ENCODE measurements at regions not wholly inside any gene's neighbourhood (a gene's known extent, or its start where the extent isn't known, plus 50 kb on each side); places are given as distances from the start of the nearest gene placed in this dataset.
"Not testable (repeated sequence)": the region's sequence is repeated elsewhere in the genome, so short reads cannot be mapped to it uniquely, and the experiment has no call there.

DNA sequence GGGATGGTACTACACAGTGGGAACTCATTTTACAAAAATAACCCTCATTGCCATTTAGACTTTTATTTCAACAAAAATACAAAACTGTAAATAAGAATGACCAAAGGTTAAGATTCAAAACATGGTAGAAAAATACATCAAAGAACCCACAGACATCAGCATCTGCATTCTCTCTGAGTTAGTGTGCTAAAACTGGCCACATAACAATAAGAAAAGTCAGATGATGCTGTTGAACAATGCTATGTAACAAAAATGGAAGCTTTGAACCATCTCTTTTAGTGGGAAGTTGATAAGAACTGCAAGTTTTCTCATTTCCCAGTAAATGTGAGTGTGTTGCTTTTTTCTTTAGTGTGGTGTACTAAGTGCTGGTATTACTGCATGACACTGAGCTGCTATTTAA is 888.4 kb upstream of the EPHA5 start:
- no peak for DNase-seq (ENCODE audit: low read depth, low spot score)

DNA sequence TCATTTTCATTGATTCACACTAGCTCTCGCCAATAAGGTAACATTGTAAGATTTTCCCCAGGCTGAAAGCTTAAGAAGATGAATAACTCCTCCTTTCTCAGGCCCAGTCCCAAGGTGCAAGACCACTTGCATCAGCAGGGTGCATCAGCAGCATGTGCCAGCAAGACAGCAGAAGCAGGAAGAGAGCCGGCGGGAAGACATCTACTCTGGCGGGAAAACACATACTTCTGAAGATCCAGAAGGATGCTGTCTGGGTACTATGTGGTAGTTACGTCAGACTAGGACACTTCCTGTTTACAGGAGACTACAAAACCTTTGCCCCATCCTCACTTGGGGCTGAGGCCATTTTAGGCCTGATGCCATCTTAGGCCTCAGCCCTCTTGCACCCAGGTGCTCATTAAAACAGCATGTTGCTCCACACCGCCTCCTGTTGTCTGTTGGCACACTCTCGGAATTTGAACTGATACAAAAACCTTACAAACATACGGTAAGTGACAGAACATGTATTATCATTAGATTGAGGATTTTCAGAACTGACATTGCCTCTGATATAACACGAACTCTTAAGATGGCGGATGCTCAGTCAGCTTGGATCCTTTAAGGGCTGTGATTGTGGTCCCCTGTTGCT is 886.5 kb upstream of the EPHA5 start:
- DNase-seq (ENCODE audit: low read depth, low spot score): no peak

DNA sequence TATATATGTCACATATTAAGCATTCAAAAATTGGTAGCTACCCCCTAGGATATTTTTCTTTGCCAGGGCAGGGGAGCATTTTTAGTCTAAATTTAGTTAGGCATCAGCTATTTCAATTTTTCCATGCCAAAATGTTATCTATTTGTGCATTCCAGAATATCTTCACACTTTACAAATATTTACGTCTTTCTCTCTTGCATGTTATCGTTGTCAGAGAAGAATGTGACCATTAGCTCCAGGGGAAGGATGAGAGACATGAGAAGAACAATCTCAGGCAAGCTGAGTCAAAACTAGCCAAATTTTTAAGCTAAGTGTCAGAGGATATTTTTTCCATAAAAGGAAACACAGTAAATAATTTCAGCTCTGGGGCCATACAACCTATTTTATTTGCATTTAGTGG is 885.0 kb upstream of the EPHA5 start:
- no peak for DNase-seq (ENCODE audit: low read depth, low spot score)

DNA sequence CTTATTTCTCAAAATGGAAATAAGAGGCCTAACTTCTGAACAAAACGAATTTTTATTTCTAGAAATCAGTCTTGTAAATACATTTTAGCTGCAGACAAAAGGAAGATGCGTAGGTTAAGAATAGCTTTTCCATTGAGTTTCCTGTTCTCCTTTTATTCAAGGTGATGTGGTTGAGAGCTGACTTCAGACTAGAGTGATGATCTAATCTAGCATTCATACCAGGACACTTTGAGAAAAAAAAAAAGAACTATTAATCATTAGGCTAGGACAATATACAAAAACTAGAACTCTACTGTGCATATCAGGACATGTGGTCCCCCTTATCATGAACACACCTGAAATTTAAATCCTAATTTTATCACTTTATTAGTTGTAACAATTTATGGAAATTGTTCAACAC is 884.5 kb upstream of the EPHA5 start:
- DNase-seq (ENCODE audit: low read depth, low spot score): no peak

DNA sequence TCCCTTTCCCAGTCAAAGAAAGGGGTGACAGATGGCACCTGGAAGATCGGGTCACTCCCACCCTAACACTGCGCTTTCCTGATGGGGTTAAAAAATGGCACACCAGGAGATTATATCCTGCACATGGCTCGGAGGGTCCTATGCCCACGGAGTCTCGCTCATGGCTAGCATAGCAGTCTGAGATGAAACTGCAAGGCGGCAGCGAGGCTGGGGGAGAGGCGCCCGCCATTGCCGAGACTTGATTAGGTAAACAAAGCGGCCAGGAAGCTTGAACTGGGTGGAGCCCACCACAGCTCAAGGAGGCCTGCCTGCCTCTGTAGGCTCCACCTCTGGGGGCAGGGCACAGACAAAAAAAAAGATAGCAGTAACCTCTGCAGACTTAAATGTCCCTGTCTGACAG is 875.0 kb upstream of the EPHA5 start:
- DNase-seq (ENCODE audit: low read depth, low spot score): not testable (repeated sequence)

DNA sequence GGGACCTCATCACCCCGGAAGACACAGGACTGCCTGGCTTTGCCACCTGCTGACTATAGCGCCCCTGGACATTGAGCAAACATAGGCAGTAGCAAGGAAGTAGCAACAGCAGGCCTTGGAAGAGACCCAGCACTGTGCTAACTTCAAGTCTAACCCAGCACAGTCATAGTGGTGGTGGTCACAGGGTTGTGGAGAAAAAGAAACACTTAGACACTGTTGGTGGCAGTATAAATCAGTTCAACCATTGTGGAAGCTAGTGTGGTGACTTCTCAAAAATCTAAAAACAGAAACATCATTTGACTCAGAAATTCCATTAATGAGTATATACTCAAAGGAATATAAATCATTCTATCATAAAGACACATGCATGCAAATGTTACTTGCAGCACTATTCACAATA is 874.0 kb upstream of the EPHA5 start:
- DNase-seq (ENCODE audit: low read depth, low spot score): no peak

DNA sequence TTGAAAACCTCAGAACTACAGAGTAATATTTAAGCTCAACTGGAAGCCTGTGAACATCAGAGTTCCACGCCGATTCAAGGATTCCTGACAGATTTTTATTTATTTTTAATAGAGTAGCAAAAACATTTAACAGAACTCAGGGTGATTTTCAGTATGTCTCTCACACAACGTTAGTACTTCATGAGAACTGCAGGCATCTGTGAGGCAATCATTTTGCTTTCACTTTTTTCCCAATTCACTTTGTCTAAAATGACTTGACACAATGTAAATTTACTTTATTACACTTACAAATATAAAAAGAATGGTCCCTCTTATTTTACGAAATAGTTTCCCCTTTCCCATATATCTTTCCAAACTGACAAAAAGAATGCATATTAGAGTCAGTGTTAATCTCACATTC is 869.5 kb upstream of the EPHA5 start:
- DNase-seq (ENCODE audit: low read depth, low spot score): no peak

DNA sequence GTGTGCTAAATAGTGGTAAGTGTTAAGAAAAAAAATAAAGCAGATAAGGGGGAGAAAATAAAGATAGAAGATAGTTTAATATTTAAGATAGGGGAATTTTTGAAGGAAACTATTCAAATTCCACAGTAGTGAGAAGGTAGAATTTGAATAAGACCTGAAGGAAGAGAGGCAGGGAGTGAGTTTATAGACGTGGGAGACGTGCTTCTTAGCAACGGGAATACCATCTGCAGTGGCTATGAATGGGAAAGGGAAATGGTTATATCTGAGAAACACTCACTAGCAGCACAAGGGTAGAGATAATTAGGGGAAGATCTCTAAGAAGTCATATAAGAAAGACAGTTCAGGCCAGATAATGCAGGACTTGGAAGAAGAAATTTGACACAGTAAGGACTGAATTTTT is 854.5 kb upstream of the EPHA5 start:
- DNase-seq (ENCODE audit: low read depth, low spot score): no peak

DNA sequence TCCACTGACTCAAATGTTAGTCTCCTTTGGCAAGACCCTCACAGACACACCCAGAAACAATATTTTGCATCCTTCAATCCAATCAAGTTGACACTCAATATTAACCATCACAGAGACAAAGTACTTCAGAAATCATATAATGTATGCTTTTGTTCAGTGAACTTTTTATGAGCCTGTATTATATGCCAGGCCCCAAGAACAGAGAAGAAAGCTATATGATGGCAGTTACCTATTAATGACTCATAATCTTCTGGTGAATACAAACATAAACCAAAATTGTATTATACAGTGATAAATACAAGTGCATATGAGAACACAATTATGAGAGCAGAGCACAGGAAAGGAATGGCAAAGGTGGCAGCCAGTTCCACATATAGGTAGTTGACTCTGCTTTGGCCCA is 852.0 kb upstream of the EPHA5 start:
- no peak for DNase-seq (ENCODE audit: low read depth, low spot score)

DNA sequence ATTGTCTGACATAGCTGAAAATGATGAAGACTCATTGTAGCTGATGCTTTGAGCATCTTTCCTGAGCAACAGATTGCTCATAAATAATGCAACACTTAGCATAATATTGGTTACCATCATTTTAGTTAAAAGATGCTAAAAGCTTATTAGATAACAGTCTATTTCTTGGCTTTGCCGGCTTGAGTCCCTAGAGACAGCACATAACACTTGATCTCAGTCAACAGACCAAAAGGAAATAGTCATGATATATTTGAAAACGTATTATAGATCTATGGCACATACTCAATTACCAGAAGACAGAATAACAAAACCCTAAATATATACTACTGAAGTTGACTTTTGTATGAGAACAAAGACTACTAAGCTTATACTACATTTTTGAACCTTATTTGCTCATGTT is 846.7 kb upstream of the EPHA5 start:
- DNase-seq (ENCODE audit: low read depth, low spot score): no peak

DNA sequence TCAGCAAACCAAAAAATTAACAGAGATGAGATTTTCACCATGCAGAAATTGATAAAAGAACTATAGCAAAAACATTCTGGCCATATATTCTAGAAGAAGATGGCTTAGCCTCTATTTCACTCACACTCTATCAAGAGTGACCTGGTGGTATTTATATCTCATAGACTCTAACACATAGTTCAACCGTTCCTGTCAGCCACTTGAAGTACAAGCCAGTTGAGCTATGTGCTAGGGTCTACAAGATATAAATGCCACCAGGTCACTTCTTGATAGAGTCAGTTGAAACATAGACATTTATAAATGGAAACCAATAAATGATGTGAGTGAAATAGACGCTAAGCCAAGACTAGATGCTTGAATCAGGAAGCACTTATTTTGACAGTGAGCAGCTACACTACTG is 836.7 kb upstream of the EPHA5 start:
- DNase-seq (ENCODE audit: low read depth, low spot score): no peak

DNA sequence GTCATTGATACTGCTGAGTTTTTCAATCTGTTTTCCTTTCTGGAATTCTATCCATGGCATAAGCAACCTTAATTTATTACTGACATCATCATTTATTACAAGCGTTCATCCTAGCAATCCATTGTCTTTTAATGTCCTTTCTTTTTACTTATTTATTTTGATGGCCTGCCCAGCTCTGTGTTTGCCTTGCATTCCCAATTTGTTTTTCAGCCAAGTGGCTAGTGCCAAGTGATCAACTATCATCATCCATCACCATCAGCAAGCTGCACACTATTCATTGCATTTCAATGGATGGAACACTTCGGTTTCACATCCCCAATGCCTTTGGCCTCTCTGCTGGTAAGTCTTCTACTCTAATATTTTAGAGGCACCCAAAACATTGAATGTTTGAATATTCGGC is 831.7 kb upstream of the EPHA5 start:
- DNase-seq (ENCODE audit: low read depth, low spot score): no peak

DNA sequence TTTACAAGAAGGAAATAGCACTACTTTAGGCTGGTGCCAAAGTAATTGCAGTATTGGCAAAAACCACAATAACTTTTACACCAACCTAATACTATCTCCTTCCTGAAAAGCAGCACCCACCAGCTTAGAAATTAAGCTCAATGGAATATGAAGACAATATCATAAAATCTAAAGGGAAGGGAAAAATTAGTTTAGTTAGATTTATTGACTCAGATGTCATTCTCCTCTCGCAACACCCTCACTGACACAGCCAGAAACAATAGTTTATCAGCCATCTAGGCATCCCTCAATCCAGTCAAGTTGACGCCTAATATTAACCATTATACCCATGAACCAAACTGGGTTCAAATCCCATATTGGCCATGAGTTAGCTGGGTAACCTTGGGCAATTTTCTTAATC is 820.4 kb upstream of the EPHA5 start:
- DNase-seq (ENCODE audit: low read depth, low spot score): no peak

DNA sequence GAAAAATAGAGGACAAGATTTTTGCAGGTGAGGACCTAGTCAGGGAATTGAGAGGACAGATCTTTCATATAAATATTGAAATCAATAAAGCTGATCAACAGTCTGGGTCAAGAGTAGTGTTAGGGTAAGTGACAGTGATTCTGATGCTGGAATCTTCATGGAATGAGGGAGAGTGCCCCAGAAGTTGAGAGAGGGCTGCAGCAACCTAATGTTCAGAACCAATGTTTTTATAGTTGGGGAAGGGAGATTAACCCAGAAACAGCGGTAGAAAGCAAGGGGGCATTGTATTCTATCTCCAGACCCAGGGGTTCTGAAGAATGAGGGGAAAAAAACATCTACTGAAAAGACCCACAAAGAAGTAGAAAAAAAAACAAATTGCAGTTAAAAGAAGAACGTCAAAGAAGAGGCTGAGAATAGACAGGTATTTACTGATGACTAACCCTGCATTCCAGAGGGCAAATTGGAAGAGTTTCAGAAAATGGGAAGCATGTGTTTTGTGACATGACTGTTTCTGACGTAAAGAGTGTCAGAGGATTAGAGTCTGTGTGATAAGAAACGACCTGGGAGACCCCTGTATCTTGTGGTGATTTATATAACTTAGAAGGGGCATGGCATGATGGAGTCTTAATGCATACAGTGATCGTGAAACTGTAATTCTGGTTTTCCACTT is 819.6 kb upstream of the EPHA5 start:
- DNase-seq (ENCODE audit: low read depth, low spot score): peak; percentile 13

DNA sequence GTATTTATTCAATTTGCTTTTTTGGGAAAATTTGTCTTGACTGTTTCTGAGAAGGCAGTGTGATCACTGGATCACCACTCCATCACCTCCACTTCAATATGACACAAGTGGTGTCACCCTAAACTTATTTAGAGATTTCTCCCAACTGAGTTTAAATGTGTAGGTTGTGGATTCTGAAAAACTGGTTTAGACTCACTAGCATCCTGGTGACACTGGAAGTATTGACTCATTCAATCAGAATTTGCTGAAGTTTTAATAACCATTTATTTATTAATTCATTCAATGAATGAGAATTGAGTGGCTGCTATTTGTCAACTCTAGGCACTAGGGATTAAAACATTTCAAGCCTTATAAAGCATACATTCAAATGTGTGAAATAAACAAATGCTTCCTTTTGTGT is 819.1 kb upstream of the EPHA5 start:
- no peak for DNase-seq (ENCODE audit: low read depth, low spot score)

DNA sequence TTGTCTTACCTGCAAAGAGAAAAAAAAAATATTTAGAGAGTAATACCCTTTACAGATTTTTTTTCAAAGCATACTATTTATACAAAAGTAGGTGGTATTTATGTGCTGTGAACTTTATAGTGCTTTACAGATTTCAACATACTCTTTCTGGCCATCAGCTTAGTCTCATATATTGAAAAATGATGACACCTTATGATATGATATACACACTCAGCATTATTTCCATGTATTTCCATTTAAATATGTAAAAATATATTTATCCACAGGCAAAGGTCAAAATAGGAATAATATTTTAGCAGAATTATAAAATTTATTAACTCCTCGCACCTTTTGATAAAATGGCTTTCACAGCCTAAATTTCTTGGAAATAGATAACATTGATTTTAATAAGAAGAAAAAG is 815.8 kb upstream of the EPHA5 start:
- no peak for DNase-seq (ENCODE audit: low read depth, low spot score)

DNA sequence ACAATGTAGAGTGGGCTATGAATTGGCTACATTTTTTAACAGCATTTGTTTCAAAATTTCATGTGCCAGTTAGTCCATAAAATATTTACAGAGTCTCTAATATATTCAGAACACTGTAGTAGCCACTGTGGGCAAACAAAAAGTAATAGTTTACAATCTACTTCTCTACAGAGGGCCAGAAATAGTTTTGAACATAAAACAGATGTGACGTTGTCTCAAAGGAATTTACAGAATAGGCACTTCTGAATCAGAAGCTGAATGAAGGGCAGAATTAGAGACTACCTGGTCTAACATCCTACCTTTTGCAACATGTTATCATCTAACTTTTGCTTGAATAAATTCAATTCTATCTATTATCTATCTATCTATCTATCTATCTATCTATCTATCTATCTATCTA is 811.9 kb upstream of the EPHA5 start:
- DNase-seq (ENCODE audit: low read depth, low spot score): no peak

DNA sequence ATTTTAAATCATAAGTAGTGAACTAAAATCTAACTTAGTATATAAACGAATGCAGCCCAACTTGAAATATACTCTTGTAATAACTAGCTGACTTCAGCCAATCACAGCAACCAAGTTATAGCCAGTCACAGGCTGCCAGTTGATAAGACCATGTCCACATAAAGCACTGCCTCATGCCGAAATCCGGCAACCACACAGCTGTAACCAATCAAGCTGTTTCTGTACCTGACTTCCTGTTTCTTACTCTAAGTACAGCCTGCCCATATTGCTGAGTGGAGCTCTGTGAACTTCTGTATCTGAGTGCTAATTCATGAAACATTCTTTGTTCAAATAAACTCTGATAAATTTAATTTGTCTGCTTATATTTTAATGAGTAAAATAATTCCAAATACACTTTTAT is 805.3 kb upstream of the EPHA5 start:
- no peak for DNase-seq (ENCODE audit: low read depth, low spot score)

DNA sequence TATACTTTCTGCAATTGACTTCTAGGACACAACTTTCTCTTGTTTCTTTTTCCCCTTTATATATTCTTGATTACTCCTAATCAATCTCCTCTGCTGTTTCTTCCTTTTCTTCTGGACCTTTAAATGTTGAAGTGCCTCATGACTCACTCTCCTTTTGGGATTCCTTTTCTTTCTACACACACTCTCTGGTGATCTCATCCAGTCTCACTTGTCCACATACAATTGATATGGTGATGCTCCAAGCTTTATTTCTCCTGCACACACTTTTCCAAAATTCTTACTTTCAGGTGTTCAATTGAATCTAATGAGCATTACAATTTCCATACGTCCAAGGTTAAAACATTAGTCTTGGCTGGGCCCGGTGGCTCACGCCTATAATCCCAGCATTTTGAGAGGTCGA is 794.8 kb upstream of the EPHA5 start:
- DNase-seq (ENCODE audit: low read depth, low spot score): no peak

DNA sequence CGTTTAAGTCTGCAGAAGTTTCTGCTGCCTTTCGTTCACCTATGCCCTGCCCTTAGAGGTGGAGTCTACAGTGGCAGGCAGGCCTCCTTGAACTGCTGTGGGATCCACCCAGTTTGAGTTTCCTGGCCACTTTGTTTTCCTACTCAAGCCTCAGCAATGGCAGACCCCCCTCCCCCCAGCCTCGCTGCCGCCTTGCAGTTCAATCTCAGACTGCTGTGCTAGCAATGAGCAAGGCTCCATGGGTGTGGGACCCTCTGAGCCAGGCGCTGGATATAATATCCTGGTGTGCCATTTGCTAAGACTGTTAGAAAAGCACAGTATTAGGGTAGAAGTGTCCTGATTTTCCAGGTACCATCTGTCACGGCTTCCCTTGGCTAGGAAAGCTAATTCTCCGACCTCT is 792.6 kb upstream of the EPHA5 start:
- DNase-seq (ENCODE audit: low read depth, low spot score): not testable (repeated sequence)

DNA sequence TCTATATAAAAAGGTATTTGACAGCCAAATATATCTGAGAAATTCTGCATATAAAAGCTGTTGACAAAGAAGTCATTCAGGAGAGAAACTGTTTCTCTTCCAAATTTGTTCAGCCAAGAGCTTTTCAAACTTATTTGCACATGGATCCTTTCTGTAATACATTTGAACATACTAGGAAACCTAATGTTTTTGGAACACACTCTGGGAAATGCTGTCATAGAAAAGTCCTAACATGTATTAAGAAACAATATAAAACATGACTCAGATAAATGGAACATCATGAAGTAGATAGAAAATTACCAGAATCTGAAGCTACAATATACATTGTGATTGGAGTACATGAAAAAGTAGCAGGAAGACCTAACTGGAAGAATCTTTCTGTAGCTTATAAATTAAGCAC is 781.5 kb upstream of the EPHA5 start:
- no peak for DNase-seq (ENCODE audit: low read depth, low spot score)

DNA sequence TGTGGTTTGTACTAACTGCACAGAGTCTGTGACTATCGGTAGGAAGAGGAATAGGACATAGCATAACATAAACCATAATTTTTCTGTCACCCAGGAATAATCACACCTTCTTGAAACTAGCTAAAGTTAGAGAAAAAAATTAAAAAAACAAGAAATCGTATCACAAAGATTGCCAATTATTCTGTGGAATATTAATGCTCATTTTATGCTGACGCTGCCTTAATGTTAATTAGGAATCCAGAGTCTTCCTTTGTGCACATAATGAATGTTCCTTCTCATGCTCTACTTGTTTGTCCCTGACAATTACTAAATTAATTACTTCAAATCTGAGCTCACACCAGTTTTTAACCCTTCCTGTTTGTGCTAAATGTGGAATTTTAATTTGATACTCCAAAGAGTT is 772.7 kb upstream of the EPHA5 start:
- no peak for DNase-seq (ENCODE audit: low read depth, low spot score)

DNA sequence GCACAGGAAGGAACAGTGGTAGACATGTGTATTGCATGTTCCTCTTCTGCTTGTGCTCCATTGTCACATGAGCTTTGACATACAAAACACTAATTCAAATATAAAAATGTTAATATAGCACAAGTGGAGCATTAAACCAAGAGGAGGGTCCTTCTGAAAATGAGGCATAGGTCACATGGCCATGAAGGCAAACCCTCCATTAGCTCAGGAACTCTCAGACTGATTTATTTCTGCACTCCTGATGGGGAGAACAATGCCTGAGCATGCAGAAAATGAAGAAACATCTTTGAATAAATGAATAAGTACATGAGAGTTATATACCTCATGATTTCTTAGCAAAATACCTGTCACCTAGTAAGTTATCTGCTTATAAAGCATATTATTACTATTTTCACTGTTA is 769.2 kb upstream of the EPHA5 start:
- DNase-seq (ENCODE audit: low read depth, low spot score): no peak

DNA sequence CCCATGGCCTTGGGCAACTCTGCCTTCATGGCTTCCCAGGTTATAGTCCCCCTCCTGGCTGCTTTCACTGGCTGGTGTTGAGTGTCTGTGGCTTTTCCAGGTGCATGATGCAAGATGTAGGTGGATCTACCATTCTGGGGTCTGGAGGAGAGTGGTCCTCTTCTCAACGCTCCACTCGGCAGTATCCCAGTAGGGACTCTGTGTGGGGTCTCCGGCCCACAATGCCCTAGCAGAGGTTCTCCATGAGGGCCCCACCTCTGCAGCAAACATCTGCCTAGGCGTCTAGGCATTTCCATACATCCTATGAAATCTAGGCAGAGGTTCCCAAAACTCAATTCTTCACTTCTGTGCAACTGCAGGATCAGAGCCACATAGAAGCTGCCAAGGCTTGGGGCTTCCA is 763.4 kb upstream of the EPHA5 start:
- DNase-seq (ENCODE audit: low read depth, low spot score): no peak
